Activated B cell treated with CpG ODN at 0.5 μM for 24 hours (primary cell): ENCODE measurements at regions not wholly inside any gene's neighbourhood (a gene's known extent, or its start where the extent isn't known, plus 50 kb on each side); places are given as distances from the start of the nearest gene placed in this dataset.

Experiments
- ATAC-seq: fragments of 200-7000 bp; cut with Tn5 transposase; one replicate; pipeline ENCODE4 v1.10.0; 2021; ENCODE audit warnings: low read depth, mild to moderate bottlenecking, moderate library complexity
- CTCF ChIA-PET: fragments of 350-600 bp; sonication (Branson Sonifier 250); formaldehyde crosslinking; loops from one replicate; lab custom pipeline; 2021; ENCODE audit warnings: antibody characterized with exemption; lab: Charles Lee
- POLR2A ChIA-PET: fragments of 350-600 bp; sonication (Branson Sonifier 250); formaldehyde crosslinking; loops from one replicate; lab custom pipeline; 2021; ENCODE audit warnings: antibody characterized with exemption; lab: Charles Lee
- DNase-seq: peaks from one replicate; pipeline ENCODE4 v3.0.0; 2022
- H3K27ac Mint-ChIP-seq: one replicate; pipeline ENCODE4 v1.8.0; 2020; ENCODE audit warnings: mixed read lengths
- H3K27me3 Mint-ChIP-seq: one replicate; pipeline ENCODE4 v1.8.0; 2021; ENCODE audit warnings: mixed read lengths
- H3K36me3 Mint-ChIP-seq: one replicate; pipeline ENCODE4 v1.8.0; 2021; ENCODE audit warnings: low read depth, mixed read lengths
- H3K4me1 Mint-ChIP-seq: one replicate; pipeline ENCODE4 v1.8.0; 2021; ENCODE audit warnings: mixed read lengths
- H3K4me3 Mint-ChIP-seq: one replicate; pipeline ENCODE4 v1.8.0; 2020; ENCODE audit warnings: mild to moderate bottlenecking, mixed read lengths
- H3K9me3 Mint-ChIP-seq: one replicate; pipeline ENCODE4 v1.8.0; 2020; ENCODE audit warnings: mixed read lengths
- intact Hi-C: fragments of 100-400 bp; cut with micrococcal nuclease; formaldehyde crosslinking; loops from one replicate; pipeline ENCODE4 v1.15.1; 2024
- TF ChIP-seq, protein P1 (sequence below): fragments of 200-600 bp; IDR thresholded peaks from one replicate; pipeline ENCODE4 v1.8.0; 2022; ENCODE audit warnings: antibody characterized with exemption, mild to moderate bottlenecking

GRCh38 chr1:175842550-175842949, 99.2 kb upstream of the TNR start:
- H3K4me1 Mint-ChIP-seq, result no peaks in the 10 kb centered on the region
- ChIA-PET POLR2A (no interaction called here), CTCF (no interaction called here)
- no peaks in the 10 kb centered on the region for H3K36me3 Mint-ChIP-seq
- H3K9me3 Mint-ChIP-seq, result no peaks in the 10 kb centered on the region
- ATAC-seq (no peak), DNase-seq (no peak)
- H3K27me3 Mint-ChIP-seq, result peaks cover 33% of the 10 kb centered on the region
- TF ChIP-seq, protein P1, sequence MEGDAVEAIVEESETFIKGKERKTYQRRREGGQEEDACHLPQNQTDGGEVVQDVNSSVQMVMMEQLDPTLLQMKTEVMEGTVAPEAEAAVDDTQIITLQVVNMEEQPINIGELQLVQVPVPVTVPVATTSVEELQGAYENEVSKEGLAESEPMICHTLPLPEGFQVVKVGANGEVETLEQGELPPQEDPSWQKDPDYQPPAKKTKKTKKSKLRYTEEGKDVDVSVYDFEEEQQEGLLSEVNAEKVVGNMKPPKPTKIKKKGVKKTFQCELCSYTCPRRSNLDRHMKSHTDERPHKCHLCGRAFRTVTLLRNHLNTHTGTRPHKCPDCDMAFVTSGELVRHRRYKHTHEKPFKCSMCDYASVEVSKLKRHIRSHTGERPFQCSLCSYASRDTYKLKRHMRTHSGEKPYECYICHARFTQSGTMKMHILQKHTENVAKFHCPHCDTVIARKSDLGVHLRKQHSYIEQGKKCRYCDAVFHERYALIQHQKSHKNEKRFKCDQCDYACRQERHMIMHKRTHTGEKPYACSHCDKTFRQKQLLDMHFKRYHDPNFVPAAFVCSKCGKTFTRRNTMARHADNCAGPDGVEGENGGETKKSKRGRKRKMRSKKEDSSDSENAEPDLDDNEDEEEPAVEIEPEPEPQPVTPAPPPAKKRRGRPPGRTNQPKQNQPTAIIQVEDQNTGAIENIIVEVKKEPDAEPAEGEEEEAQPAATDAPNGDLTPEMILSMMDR, result no peak
- intact Hi-C loops, result no loop called here
- H3K4me3 Mint-ChIP-seq, result no peak overlapping the region
- no peak overlapping the region for H3K27ac Mint-ChIP-seq

DNA sequence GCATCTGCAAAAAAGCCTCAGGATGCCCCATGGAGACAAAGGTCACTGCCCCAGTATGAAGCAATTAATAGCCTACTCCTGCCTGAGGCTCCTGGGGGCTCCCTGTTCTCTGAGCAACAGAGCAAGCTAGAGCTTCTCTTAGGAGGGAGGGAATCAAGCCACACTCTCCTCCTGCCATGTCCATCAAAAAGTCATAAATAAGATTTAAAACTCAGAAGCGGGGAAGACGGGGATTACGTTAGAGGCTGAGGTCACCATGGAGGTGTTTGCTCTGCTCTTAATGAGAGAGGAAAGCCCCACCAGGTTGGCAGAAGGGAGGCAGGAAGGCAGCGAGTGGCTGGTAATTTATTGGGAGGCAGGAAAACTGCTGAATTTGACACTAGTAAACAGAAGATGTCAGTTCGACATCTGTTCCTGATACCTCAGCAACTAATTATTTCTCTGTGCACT, 98.4 kb upstream of the TNR start:
- TF ChIP-seq, protein P1, result no peak
- peaks cover 31% of the 10 kb centered on the region for H3K27me3 Mint-ChIP-seq
- ATAC-seq, result no peak

DNA sequence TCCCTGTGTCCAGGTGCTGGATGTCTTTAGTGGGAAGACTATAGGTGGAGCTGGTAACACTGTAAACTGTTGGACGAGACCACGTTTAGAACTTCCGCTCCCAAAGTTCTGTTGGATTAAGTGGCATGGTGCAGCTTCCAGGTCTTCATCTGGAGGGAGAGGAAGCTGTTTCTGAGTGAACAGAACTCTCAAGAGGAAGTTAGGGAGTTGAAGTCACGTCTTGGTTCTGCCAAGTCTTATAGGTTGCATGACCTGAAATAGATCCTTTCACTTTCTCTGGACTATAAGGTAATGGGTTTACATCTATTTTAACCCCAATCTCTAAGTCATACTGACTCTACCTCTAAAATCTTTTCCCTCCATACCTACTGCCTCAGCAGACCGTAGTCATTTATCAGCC, 97.4 kb upstream of the TNR start:
- Mint-ChIP-seq H3K4me1 (no peaks in the 10 kb centered on the region), H3K9me3 (no peaks in the 10 kb centered on the region), H3K27me3 (peaks cover 26% of the 10 kb centered on the region), H3K27ac (no peak overlapping the region), H3K4me3 (no peak overlapping the region), H3K36me3 (no peaks in the 10 kb centered on the region)
- TF ChIP-seq, protein P1, result no peak
- CTCF ChIA-PET, result no interaction called here
- intact Hi-C loops, result no loop called here
- ATAC-seq (no peak), DNase-seq (no peak)
- POLR2A ChIA-PET, result no interaction called here

More for the DNA sequence above, 98.4 kb upstream of the TNR start:
- Mint-ChIP-seq H3K4me3 (no peak overlapping the region), H3K27ac (no peak overlapping the region), H3K9me3 (no peaks in the 10 kb centered on the region), H3K4me1 (no peaks in the 10 kb centered on the region), H3K36me3 (no peaks in the 10 kb centered on the region)
- intact Hi-C loops, result no loop called here
- POLR2A ChIA-PET, result no interaction called here
- DNase-seq, result no peak
- CTCF ChIA-PET, result no interaction called here

- H3K36me3 Mint-ChIP-seq, result no peaks in the 10 kb centered on the region
- no peak for ATAC-seq
- ChIA-PET POLR2A (no interaction called here), CTCF (no interaction called here)
- TF ChIP-seq, protein P1, result no peak
- no peak overlapping the region for H3K27ac Mint-ChIP-seq
- H3K4me3 Mint-ChIP-seq, result no peak overlapping the region
- peaks cover 23% of the 10 kb centered on the region for H3K27me3 Mint-ChIP-seq
- H3K4me1 Mint-ChIP-seq, result no peaks in the 10 kb centered on the region
- no peaks in the 10 kb centered on the region for H3K9me3 Mint-ChIP-seq
- intact Hi-C loops, result no loop called here
- no peak for DNase-seq
Measured at GRCh38 chr1:175839779-175840669, 96.6 kb upstream of the TNR start.

DNA sequence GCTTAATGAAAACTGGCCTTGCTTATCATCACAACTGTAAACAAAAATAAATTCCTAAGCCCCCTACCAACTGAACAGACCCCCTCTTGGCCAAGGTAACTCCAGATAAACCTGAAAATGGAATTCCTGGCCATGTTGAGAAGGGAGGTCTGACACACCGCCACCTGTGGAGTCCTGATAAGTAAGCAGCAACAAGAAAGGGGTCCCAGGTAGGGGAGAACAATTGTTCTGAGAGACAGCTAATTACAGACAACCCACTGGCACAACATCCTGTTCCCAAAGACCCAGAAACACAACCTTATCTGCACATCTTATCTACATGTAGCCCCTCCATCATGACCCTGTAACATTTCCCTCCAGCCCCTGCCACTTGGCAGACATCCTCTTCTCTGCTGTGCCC, 91.2 kb upstream of the TNR start:
- Mint-ChIP-seq H3K36me3 (no peaks in the 10 kb centered on the region), H3K9me3 (peaks cover 4% of the 10 kb centered on the region), H3K27ac (no peak overlapping the region), H3K4me1 (no peaks in the 10 kb centered on the region), H3K27me3 (peaks cover 5% of the 10 kb centered on the region), H3K4me3 (no peak overlapping the region)
- CTCF ChIA-PET, result no interaction called here
- intact Hi-C loops, result no loop called here
- ATAC-seq (no peak), DNase-seq (no peak)
- POLR2A ChIA-PET, result no interaction called here
- TF ChIP-seq, protein P1, result no peak
